Activated naive CD8-positive, alpha-beta T cell treated with anti-CD3 and anti-CD28 coated beads for 36 hours (primary cell): ENCODE measurements at regions not wholly inside any gene's neighbourhood (a gene's known extent, or its start where the extent isn't known, plus 50 kb on each side); places are given as distances from the start of the nearest gene placed in this dataset.
A peak's percentile ranks its signal among the peaks of the same experiment; 100 is the strongest.
"Not testable (repeated sequence)": the region's sequence is repeated elsewhere in the genome, so short reads cannot be mapped to it uniquely, and the experiment has no call there.

Source experiments
- DNase-seq: peaks from one replicate; pipeline ENCODE4 v3.0.0; 2021
- H3K27ac Mint-ChIP-seq: one replicate; pipeline ENCODE4 v1.8.0; 2022; ENCODE audit warnings: mild to moderate bottlenecking, moderate library complexity, mixed read lengths
- H3K27me3 Mint-ChIP-seq: one replicate; pipeline ENCODE4 v1.8.0; 2022; ENCODE audit warnings: mild to moderate bottlenecking, mixed read lengths
- H3K36me3 Mint-ChIP-seq: one replicate; pipeline ENCODE4 v1.8.0; 2021; ENCODE audit warnings: mild to moderate bottlenecking, mixed read lengths
- H3K4me1 Mint-ChIP-seq: one replicate; pipeline ENCODE4 v1.8.0; 2021; ENCODE audit warnings: mixed read lengths
- H3K4me3 Mint-ChIP-seq: one replicate; pipeline ENCODE4 v1.8.0; 2022; ENCODE audit warnings: mild to moderate bottlenecking, moderate library complexity, mixed read lengths
- H3K9me3 Mint-ChIP-seq: one replicate; pipeline ENCODE4 v1.8.0; 2022; ENCODE audit warnings: mixed read lengths

- Mint-ChIP-seq H3K36me3 (no peaks in the 10 kb centered on the region), H3K9me3 (no peaks in the 10 kb centered on the region), H3K4me3 (no peak overlapping the region), H3K27ac (no peak overlapping the region), H3K27me3 (no peaks in the 10 kb centered on the region), H3K4me1 (peaks cover 14% of the 10 kb centered on the region)
- DNase-seq = no peak
Measured at GRCh38 chr10:129046065-129046681, 420.9 kb upstream of the MGMT start.

DNA sequence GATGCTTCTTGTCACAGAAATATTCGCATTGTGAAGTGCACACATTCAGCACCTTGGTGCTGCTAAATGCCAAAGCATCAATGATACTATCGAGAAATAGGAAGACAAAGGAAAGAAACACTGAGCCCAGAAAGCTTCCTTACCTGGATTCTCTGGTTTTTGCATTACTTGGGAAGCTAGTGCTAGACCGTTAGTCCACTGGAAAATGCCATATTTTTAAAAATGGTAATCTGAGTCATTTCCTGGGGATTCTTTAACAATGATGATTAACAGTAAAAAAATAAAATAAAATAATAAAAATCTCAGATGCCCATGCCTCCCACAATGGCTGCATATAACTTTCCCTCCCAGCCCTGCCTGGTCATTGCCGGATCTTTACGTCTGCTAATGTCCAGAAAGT, 420.1 kb upstream of the MGMT start:
- no peaks in the 10 kb centered on the region for H3K9me3 Mint-ChIP-seq
- H3K27me3 Mint-ChIP-seq = no peaks in the 10 kb centered on the region
- H3K36me3 Mint-ChIP-seq = no peaks in the 10 kb centered on the region
- no peak for DNase-seq
- no peak overlapping the region for H3K27ac Mint-ChIP-seq
- no peak overlapping the region for H3K4me3 Mint-ChIP-seq
- H3K4me1 Mint-ChIP-seq = peaks cover 12% of the 10 kb centered on the region

- H3K4me3 Mint-ChIP-seq = no peak overlapping the region
- H3K9me3 Mint-ChIP-seq = no peaks in the 10 kb centered on the region
- peaks cover 10% of the 10 kb centered on the region for H3K4me1 Mint-ChIP-seq
- no peak for DNase-seq
- no peaks in the 10 kb centered on the region for H3K27me3 Mint-ChIP-seq
- H3K27ac Mint-ChIP-seq = no peak overlapping the region
- H3K36me3 Mint-ChIP-seq = no peaks in the 10 kb centered on the region
Measured at GRCh38 chr10:129047600-129047999, 419.4 kb upstream of the MGMT start.

DNA sequence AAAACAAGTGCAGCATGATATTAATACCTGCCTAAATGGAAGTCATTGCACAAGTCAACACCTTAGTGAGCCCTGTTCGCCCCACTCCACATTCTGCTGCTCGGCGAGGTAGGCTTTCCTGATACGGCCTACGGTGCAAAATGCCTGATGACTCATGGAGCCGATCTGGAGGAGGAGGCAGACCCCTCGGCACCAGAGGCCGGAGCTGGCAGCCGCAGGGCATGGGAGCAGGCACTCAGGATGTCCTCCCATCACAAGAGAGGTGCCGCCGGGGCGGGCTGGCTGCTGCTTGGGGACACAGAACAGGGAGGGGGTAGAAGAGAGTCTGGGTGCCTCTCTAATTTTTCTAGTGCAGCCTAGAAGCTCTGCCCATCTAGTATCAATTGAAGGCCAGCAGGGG, 418.5 kb upstream of the MGMT start:
- Mint-ChIP-seq H3K9me3 (no peaks in the 10 kb centered on the region), H3K27ac (no peak overlapping the region)

DNA sequence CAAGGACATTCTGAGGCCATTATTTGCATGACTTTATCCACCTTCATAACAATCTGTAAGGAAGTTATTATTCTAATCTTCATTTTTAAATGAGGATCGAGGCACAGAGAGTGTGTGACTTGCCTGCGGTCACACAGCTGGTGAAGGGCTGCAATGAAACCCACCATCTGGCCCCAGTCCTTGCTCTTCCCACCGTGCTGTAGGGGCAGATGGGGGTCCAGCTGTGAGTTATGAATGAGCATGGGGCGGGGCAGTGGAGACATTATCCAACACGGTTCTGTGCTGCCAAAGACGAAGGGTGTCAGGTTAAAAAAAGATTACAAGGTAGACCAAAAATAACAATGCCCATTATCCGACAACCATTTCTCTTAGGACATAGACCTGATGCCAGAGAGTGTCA, 417.5 kb upstream of the MGMT start:
- DNase-seq = no peak
- H3K27me3 Mint-ChIP-seq = no peaks in the 10 kb centered on the region
- H3K36me3 Mint-ChIP-seq = no peaks in the 10 kb centered on the region
- no peak overlapping the region for H3K4me3 Mint-ChIP-seq
- H3K9me3 Mint-ChIP-seq = no peaks in the 10 kb centered on the region
- H3K27ac Mint-ChIP-seq = no peak overlapping the region
- peaks cover 2% of the 10 kb centered on the region for H3K4me1 Mint-ChIP-seq

More for the DNA sequence above, 418.5 kb upstream of the MGMT start:
- Mint-ChIP-seq H3K27me3 (no peaks in the 10 kb centered on the region), H3K36me3 (no peaks in the 10 kb centered on the region), H3K4me1 (peaks cover 2% of the 10 kb centered on the region), H3K4me3 (no peak overlapping the region)
- DNase-seq = no peak

- no peak overlapping the region for H3K27ac Mint-ChIP-seq
- no peaks in the 10 kb centered on the region for H3K9me3 Mint-ChIP-seq
- no peak for DNase-seq
- no peaks in the 10 kb centered on the region for H3K27me3 Mint-ChIP-seq
- peaks cover 34% of the 10 kb centered on the region for H3K4me1 Mint-ChIP-seq
- H3K4me3 Mint-ChIP-seq = no peak overlapping the region
- no peaks in the 10 kb centered on the region for H3K36me3 Mint-ChIP-seq
Measured at GRCh38 chr10:129055225-129055624, 411.8 kb upstream of the MGMT start.

DNA sequence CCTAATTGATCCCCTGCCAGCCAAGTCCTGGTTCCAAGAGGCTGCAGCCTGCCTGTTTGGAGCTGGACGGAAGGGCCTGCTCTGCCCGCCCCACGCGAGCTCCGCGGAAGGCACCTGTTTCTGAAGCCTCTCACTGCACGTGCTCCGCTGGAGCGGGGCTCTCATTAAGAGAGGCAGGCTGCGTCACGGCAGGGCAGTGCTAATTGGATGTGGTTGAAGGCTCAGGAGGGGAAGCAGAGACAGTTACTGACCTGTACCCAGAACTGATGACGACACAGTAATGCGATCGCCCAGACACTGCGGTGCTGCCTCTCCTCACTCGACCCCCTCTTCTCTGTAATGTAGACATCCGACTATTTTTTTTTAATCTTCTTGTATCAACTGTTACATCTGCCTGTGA, 411.1 kb upstream of the MGMT start:
- H3K4me3 Mint-ChIP-seq = no peak overlapping the region
- H3K27me3 Mint-ChIP-seq = no peaks in the 10 kb centered on the region
- no peak for DNase-seq
- H3K4me1 Mint-ChIP-seq = peaks cover 34% of the 10 kb centered on the region
- H3K9me3 Mint-ChIP-seq = no peaks in the 10 kb centered on the region
- H3K27ac Mint-ChIP-seq = no peak overlapping the region
- H3K36me3 Mint-ChIP-seq = no peaks in the 10 kb centered on the region

GRCh38 chr10:129056734-129057689, 410.0 kb upstream of the MGMT start:
- H3K4me1 Mint-ChIP-seq = peaks cover 34% of the 10 kb centered on the region

GRCh38 chr10:129057856-129058663, 409.0 kb upstream of the MGMT start:
- Mint-ChIP-seq H3K9me3 (no peaks in the 10 kb centered on the region), H3K4me3 (no peak overlapping the region), H3K27me3 (no peaks in the 10 kb centered on the region), H3K27ac (no peak overlapping the region), H3K4me1 (peaks cover 31% of the 10 kb centered on the region), H3K36me3 (no peaks in the 10 kb centered on the region)
- peak; percentile 57 for DNase-seq

More at GRCh38 chr10:129056734-129057689, 410.0 kb upstream of the MGMT start:
- Mint-ChIP-seq H3K27ac (no peak overlapping the region), H3K27me3 (no peaks in the 10 kb centered on the region), H3K36me3 (no peaks in the 10 kb centered on the region), H3K9me3 (no peaks in the 10 kb centered on the region), H3K4me3 (no peak overlapping the region)
- DNase-seq = no peak

DNA sequence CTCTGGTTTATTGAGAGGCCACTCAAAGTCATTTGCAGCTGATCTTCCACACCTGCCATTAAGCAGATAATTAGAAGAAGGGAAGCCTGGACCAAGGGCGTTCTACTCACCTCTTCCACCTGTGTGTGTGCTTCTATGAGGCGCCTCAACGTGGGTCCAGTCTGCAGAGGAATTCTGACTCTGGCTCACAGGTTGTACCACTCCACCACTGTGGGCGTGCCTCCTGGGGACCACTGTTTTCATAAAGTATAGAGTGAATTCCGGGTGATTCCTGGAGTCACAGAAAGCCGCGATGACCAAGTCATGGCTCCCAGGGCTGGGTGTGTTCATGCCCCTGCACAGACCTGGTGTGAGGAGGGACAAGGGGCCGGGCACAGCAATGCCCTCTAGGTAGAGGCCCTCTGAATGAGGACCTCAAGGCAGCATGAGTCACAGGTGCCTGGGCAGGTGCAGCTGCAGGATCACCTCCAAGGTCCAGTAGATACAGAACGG, 408.3 kb upstream of the MGMT start:
- Mint-ChIP-seq H3K4me3 (no peak overlapping the region), H3K27ac (no peak overlapping the region), H3K27me3 (no peaks in the 10 kb centered on the region), H3K9me3 (no peaks in the 10 kb centered on the region), H3K4me1 (peaks cover 31% of the 10 kb centered on the region), H3K36me3 (no peaks in the 10 kb centered on the region)
- DNase-seq = no peak

DNA sequence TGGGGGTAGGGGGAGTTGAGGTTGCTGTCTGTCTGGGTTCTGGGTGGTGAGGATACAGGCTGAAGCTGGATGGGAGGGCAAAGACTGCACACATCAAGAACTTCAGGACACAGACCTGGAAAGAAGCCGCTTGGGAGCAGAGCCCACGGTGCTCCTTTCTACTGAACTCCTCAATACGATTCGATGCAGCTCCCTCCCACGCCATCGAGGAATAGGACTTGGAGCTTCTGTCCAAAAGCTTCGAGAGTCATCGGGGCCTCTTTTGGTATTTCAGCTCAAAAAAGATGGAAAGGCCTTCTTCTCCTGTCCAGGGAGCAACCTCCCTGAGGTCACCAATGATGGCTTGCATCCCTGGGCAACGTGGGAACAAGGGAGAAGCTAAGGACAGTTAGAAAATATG, 407.1 kb upstream of the MGMT start:
- DNase-seq = no peak
- H3K27ac Mint-ChIP-seq = no peak overlapping the region
- H3K9me3 Mint-ChIP-seq = no peaks in the 10 kb centered on the region
- H3K4me3 Mint-ChIP-seq = no peak overlapping the region
- no peaks in the 10 kb centered on the region for H3K27me3 Mint-ChIP-seq
- no peaks in the 10 kb centered on the region for H3K36me3 Mint-ChIP-seq
- H3K4me1 Mint-ChIP-seq = peaks cover 31% of the 10 kb centered on the region

GRCh38 chr10:129063212-129063611, 403.8 kb upstream of the MGMT start:
- no peak overlapping the region for H3K27ac Mint-ChIP-seq
- peaks cover 17% of the 10 kb centered on the region for H3K4me1 Mint-ChIP-seq
- no peaks in the 10 kb centered on the region for H3K9me3 Mint-ChIP-seq
- H3K27me3 Mint-ChIP-seq = no peaks in the 10 kb centered on the region
- H3K36me3 Mint-ChIP-seq = no peaks in the 10 kb centered on the region
- H3K4me3 Mint-ChIP-seq = no peak overlapping the region
- DNase-seq = no peak

GRCh38 chr10:129063877-129064276, 403.2 kb upstream of the MGMT start:
- Mint-ChIP-seq H3K4me1 (peaks cover 11% of the 10 kb centered on the region), H3K36me3 (no peaks in the 10 kb centered on the region), H3K27ac (no peak overlapping the region), H3K4me3 (no peak overlapping the region), H3K9me3 (no peaks in the 10 kb centered on the region), H3K27me3 (no peaks in the 10 kb centered on the region)
- DNase-seq = no peak

DNA sequence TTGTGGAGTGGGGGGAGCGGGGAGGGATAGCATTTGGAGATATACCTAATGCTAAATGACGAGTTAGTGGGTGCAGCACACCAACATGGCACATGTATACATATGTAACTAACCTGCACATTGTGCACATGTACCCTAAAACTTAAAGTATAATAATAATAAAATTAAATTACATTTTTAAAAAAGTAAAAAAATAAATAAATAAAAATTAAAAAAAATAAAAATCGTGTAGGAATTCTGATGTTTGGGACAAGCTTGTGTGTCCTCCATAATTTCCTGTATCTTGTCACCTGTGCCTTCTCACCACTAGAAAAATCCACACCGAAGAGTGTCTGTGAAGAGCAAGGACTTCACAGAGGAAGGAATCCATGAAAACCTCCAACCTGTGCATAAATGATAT, 400.5 kb upstream of the MGMT start:
- H3K4me3 Mint-ChIP-seq, H3K9me3 Mint-ChIP-seq, DNase-seq, H3K4me1 Mint-ChIP-seq, H3K36me3 Mint-ChIP-seq, H3K27me3 Mint-ChIP-seq, H3K27ac Mint-ChIP-seq: not testable (repeated sequence)

- not testable (repeated sequence) for H3K9me3 Mint-ChIP-seq, H3K4me3 Mint-ChIP-seq
Measured at GRCh38 chr10:129071411-129071810, 395.6 kb upstream of the MGMT start.

More at GRCh38 chr10:129071411-129071810, 395.6 kb upstream of the MGMT start:
- H3K4me1 Mint-ChIP-seq = peaks cover 11% of the 10 kb centered on the region
- not testable (repeated sequence) for H3K36me3 Mint-ChIP-seq, DNase-seq, H3K27ac Mint-ChIP-seq, H3K27me3 Mint-ChIP-seq
